ENCODE measurements at regions not wholly inside any gene's neighbourhood (a gene's known extent, or its start where the extent isn't known, plus 50 kb on each side); places are given as distances from the start of the nearest gene placed in this dataset.

- DNase-seq: no peak
These were observed 58.6 kb downstream of the PHETA1 start for GRCh38 chr12:111310076-111310870.

- no peak for DNase-seq
These were observed 59.3 kb downstream of the PHETA1 start for GRCh38 chr12:111309584-111309983.

GRCh38 chr12:111308473-111308872, 60.4 kb downstream of the PHETA1 start:
- DNase-seq: no peak

GRCh38 chr12:111304642-111305071, 64.2 kb downstream of the PHETA1 start:
- no peak for DNase-seq

GRCh38 chr12:111303531-111303930, 65.4 kb downstream of the PHETA1 start:
- no peak for DNase-seq

DNA sequence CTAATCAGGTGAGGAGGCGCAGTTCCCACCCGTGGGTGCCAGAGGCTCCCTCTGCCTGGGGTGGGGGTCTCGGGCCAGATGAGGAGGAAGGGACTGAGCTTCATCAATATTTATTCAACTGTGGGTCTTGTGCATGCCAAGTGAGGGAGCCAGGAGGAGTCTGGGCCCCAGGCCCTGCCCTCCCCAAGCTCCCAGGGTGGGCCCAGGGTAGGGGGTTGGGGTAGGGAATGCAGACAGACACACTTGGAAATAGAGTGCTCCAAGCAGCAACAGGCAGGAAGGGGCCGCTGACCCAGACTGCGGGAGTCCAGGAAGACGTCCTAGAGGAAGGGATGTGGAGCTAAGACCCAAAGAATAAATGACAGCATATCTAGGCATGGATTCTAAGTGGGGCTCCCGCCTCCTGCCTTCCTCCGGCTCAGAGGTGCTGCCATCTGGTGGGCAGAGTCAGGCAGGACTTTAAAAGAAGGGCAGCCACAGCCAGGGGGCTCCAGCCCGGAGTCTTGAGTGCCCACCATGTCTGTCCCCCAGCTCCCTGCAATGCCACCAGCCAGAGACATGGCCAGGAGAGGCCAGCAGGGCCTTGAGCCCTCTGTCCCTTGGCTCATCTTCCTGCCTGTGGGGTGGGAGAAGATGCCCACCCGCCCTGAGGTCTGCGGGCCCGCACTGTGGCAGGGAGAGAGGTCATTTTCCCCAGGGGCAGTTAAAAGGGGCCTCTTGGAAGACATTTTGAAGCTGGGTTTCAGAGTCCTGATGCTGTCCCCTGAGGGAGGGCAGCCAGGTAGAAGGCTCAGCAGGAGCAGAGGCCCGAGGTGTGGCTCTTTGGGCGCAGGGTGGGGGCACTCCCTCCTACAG, 70.1 kb downstream of the PHETA1 start:
- no peak for DNase-seq

GRCh38 chr12:111297703-111298426, 71.0 kb downstream of the PHETA1 start:
- DNase-seq: no peak

GRCh38 chr12:111296906-111297463, 71.9 kb downstream of the PHETA1 start:
- DNase-seq: no peak

GRCh38 chr12:111295176-111295575, 73.7 kb downstream of the PHETA1 start:
- no peak for DNase-seq

GRCh38 chr12:111293266-111294009, 75.5 kb downstream of the PHETA1 start:
- no peak for DNase-seq

GRCh38 chr12:111291357-111291756, 77.5 kb downstream of the PHETA1 start:
- DNase-seq: no peak

DNA sequence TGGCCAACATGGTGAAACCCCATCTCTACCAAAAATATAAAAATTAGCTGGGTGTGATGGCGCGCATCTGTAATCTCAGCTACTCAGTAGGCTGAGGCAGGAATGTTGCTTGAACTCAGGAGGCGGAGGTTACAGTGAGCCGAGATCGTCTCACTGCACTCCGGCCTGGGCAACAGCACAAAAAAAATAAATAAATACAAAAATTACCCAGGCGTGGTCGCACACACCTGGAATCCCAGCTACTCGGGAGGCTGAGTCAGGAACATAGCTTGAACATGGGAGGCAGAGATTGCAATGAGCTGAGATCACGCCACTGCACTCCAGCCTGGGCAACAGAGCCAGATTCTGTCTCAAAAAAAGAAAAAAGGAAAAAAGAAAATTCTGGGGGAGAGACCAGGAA, 80.1 kb downstream of the PHETA1 start:
- no peak for DNase-seq

DNA sequence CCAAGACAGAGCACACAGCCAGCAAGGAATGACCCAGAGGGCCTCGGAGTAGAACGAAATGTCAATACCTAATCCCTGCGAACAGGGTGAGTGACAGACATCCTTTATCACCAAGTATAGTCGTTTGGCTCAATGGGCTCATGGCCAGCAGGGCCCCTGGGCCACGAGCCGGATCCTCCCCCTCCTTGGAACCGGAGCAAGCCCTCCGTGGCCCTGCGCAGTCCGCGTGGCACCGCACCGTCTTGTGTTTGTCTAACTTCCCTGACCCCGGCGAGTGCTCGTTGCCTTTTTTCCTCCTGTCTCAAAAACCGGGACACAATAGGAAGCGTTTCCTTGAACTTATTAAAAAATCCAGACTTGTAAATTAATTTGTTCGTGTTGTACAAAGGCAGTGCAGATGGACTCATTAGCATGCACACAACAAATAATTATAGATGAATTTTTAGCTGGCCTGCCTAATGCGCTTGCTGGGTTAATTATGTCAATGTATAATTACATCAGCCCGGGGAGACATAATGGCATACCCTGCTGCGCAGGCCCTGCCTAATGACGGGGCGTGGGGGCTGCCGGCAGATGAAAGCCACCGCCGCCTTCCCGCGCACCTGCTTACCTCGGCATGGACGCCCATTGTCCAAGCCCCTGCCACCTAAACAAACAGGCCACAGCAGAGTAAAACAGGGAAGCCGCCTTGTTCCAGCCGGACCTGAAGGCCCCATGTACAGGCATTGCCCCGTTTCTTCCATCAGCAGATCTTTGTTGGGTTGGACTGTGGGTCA, 81.6 kb downstream of the PHETA1 start:
- DNase-seq: no peak

- DNase-seq: no peak
These were observed 83.7 kb downstream of the PHETA1 start for GRCh38 chr12:111285200-111285599.

- DNase-seq: no peak
These were observed 84.2 kb downstream of the PHETA1 start for GRCh38 chr12:111284709-111285108.

DNA sequence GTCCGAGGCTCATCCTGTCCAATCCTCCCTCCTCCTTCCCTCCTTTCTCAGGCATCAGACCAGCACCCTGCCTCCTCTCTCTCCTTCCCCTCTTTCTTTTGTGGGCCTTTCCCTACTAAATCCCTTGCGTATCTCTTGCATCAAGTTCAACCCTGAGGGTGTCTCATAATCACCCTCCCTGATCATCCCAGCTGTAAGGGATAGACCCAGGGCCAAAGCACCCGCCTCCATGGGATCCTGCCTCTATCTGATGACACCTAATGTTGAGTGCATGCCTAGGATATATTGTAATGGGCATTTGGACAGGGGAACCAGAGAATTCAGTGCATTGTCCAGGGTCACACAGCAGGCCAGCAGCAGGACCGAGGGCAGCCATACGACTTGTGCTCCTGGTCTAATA, 84.9 kb downstream of the PHETA1 start:
- DNase-seq: no peak

- no peak for DNase-seq
These were observed 85.4 kb downstream of the PHETA1 start for GRCh38 chr12:111283521-111283920.

DNA sequence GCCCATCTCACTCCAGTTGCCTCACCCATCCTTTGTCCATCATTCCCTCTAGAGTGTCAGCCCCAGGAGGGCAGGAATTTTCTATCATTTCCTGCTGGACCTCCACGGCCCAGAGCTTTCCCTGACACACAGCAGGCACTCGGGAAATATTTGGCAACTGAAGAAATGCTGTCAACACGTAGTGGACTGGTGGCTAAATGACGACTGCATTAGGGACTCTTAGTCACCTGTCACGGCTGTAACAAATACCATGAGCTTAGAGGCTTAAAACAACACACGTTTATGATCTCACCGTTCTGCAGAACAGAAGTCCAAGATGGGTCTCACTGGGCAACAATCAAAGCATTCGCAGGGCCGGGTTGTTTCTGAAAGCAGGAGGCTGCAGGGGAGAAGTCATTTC, 91.3 kb downstream of the PHETA1 start:
- DNase-seq: no peak

- no peak for DNase-seq
These were observed 92.7 kb downstream of the PHETA1 start for GRCh38 chr12:111276146-111276545.

DNA sequence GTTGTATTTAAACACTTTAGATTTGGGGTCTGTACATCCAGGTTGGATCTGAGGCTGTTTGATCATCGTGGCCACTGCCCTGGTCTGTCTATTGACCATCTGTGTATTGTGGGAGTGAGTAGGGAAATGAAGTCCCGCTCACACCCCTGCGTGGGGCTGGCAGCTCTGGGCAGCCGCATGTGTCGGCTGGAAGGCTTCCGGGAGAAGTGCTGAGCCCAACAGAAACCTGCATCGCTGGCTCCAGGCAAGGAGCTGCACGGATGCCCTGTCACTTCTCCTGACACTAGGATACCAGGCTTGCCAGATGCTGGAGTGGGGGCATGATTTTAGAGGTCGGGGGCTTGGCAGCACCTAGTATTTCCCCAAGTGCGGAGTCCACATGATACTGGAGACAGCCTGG, 93.6 kb downstream of the PHETA1 start:
- DNase-seq: no peak

DNA sequence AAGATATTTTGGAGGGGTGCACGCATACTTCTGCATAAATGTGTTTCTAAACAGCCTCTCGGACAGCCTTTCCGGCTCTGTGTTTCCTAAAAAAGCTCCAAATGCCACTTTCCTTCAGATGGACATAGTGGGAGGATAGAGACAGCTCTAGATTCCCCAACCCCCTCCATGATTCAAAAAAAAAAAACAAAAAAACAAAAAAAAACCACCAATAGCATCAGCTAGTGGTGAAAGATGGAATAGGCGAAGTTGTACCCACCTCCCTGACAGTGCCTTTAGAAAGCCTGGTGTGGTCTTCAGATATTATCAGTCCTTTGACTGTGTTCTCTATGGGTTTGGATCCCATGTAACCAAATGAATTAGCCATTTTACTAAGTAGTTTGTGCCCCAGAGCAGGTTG, 94.1 kb downstream of the PHETA1 start:
- no peak for DNase-seq
